KMS-11 (cell line): ENCODE measurements at regions not wholly inside any gene's neighbourhood (a gene's known extent, or its start where the extent isn't known, plus 50 kb on each side); places are given as distances from the start of the nearest gene placed in this dataset.

Experiments used
- H2AFZ ChIP-seq: fragments of 200-600 bp; sonication (generic); 2 replicates; pipeline ENCODE4 v1.6.1; 2016; ENCODE audit warnings: antibody characterized with exemption, mixed run types, low read depth
- H3K27ac ChIP-seq: fragments of 200-600 bp; sonication (generic); 2 replicates; pipeline ENCODE4 v1.6.1; 2016; ENCODE audit warnings: mild to moderate bottlenecking, mixed run types
- H3K27me3 ChIP-seq: fragments of 200-600 bp; sonication (generic); 2 replicates; pipeline ENCODE4 v1.6.1; 2017; ENCODE audit warnings: mild to moderate bottlenecking, low read depth, mixed run types, moderate library complexity; ENCODE audit not compliant: insufficient read depth
- H3K36me3 ChIP-seq: fragments of 200-600 bp; sonication (generic); 2 replicates; pipeline ENCODE4 v1.6.1; 2017; ENCODE audit warnings: mild to moderate bottlenecking, mixed run types; ENCODE audit not compliant: insufficient read depth
- H3K4me1 ChIP-seq: fragments of 200-600 bp; sonication (generic); 2 replicates; pipeline ENCODE4 v1.6.1; 2016; ENCODE audit warnings: mild to moderate bottlenecking, low read depth, mixed run types; ENCODE audit not compliant: poor library complexity, severe bottlenecking
- H3K4me2 ChIP-seq: fragments of 200-600 bp; sonication (generic); 2 replicates; pipeline ENCODE4 v1.7.0; 2016; ENCODE audit warnings: mild to moderate bottlenecking, mixed run types
- H3K4me3 ChIP-seq: fragments of 200-600 bp; sonication (generic); IDR thresholded peaks from 2 replicates; pipeline ENCODE4 v1.6.1; 2017; ENCODE audit warnings: low read depth, low read length, mixed read lengths; ENCODE audit not compliant: insufficient read depth
- H3K79me2 ChIP-seq: fragments of 200-600 bp; sonication (generic); 2 replicates; pipeline ENCODE4 v1.6.1; 2016; ENCODE audit warnings: low read depth, mixed run types; ENCODE audit not compliant: insufficient read depth
- H3K9ac ChIP-seq: fragments of 200-600 bp; sonication (generic); 2 replicates; pipeline ENCODE4 v1.6.1; 2016; ENCODE audit warnings: mild to moderate bottlenecking, mixed run types
- H4K20me1 ChIP-seq: fragments of 200-600 bp; sonication (generic); 2 replicates; pipeline ENCODE4 v1.6.1; 2016; ENCODE audit warnings: mild to moderate bottlenecking, mixed run types; ENCODE audit not compliant: insufficient read depth
- TF ChIP-seq, protein P1 (sequence below): fragments of 200-600 bp; sonication (generic); conservative IDR thresholded peaks from 2 replicates; pipeline ENCODE4 v1.6.1; 2017; ENCODE audit warnings: low read depth, mild to moderate bottlenecking, antibody characterized with exemption, low read length, moderate library complexity, mixed read lengths

DNA sequence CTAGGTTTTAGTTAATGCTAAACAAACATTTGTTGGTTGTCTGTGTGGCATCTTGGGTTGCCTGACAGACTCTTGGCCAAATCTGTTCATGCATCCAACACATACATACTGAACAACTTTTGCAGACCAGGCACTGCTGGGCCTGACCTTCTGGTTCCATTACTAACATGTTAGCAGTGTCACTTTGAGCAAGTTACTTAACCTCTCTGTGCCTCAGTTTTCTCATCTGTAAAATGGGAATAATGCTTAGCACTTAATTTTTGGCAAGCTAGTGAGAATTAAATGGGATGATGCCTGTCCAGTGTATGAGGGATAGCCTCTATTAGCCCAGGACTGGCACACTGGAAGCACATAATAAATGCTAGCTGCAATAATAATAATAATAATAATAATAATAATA lies 169.9 kb downstream of the DHX35 start:
- H3K4me3 ChIP-seq, result no peak overlapping the region
- no peaks in the 10 kb centered on the region for H3K79me2 ChIP-seq
- H2AFZ ChIP-seq, result no peak overlapping the region
- H3K4me1 ChIP-seq, result no peaks in the 10 kb centered on the region
- no peaks in the 10 kb centered on the region for H3K27me3 ChIP-seq
- no peak overlapping the region for H3K27ac ChIP-seq
- no peak overlapping the region for H3K9ac ChIP-seq
- TF ChIP-seq, protein P1, sequence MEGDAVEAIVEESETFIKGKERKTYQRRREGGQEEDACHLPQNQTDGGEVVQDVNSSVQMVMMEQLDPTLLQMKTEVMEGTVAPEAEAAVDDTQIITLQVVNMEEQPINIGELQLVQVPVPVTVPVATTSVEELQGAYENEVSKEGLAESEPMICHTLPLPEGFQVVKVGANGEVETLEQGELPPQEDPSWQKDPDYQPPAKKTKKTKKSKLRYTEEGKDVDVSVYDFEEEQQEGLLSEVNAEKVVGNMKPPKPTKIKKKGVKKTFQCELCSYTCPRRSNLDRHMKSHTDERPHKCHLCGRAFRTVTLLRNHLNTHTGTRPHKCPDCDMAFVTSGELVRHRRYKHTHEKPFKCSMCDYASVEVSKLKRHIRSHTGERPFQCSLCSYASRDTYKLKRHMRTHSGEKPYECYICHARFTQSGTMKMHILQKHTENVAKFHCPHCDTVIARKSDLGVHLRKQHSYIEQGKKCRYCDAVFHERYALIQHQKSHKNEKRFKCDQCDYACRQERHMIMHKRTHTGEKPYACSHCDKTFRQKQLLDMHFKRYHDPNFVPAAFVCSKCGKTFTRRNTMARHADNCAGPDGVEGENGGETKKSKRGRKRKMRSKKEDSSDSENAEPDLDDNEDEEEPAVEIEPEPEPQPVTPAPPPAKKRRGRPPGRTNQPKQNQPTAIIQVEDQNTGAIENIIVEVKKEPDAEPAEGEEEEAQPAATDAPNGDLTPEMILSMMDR, result no peak
- H4K20me1 ChIP-seq, result no peaks in the 10 kb centered on the region
- no peaks in the 10 kb centered on the region for H3K36me3 ChIP-seq
- H3K4me2 ChIP-seq, result no peak overlapping the region

- no peak overlapping the region for H3K9ac ChIP-seq
- no peak overlapping the region for H3K27ac ChIP-seq
- no peaks in the 10 kb centered on the region for H3K4me1 ChIP-seq
- H3K27me3 ChIP-seq, result no peaks in the 10 kb centered on the region
- no peak overlapping the region for H3K4me2 ChIP-seq
- no peaks in the 10 kb centered on the region for H3K36me3 ChIP-seq
- H3K4me3 ChIP-seq, result no peak overlapping the region
- no peaks in the 10 kb centered on the region for H3K79me2 ChIP-seq
- TF ChIP-seq, protein P1, result no peak
- H2AFZ ChIP-seq, result no peak overlapping the region
- H4K20me1 ChIP-seq, result no peaks in the 10 kb centered on the region
These were observed 168.5 kb downstream of the DHX35 start for GRCh38 chr20:39130627-39131026.

GRCh38 chr20:39129523-39129922 lies 167.4 kb downstream of the DHX35 start:
- no peak overlapping the region for H3K4me2 ChIP-seq
- TF ChIP-seq, protein P1, result no peak
- H3K36me3 ChIP-seq, result no peaks in the 10 kb centered on the region
- H2AFZ ChIP-seq, result no peak overlapping the region
- H3K9ac ChIP-seq, result no peak overlapping the region
- H3K4me1 ChIP-seq, result no peaks in the 10 kb centered on the region
- no peaks in the 10 kb centered on the region for H3K79me2 ChIP-seq
- H3K4me3 ChIP-seq, result no peak overlapping the region
- H3K27me3 ChIP-seq, result no peaks in the 10 kb centered on the region
- no peaks in the 10 kb centered on the region for H4K20me1 ChIP-seq
- H3K27ac ChIP-seq, result no peak overlapping the region

- Histone ChIP-seq H3K79me2 (no peaks in the 10 kb centered on the region), H2AFZ (no peak overlapping the region), H4K20me1 (no peaks in the 10 kb centered on the region), H3K9ac (no peak overlapping the region), H3K27me3 (no peaks in the 10 kb centered on the region), H3K36me3 (no peaks in the 10 kb centered on the region), H3K4me2 (no peak overlapping the region), H3K27ac (no peak overlapping the region), H3K4me1 (no peaks in the 10 kb centered on the region), H3K4me3 (no peak overlapping the region)
- TF ChIP-seq, protein P1, result no peak
These were observed 161.9 kb downstream of the DHX35 start for GRCh38 chr20:39124064-39124463.

GRCh38 chr20:39123185-39123557 lies 161.0 kb downstream of the DHX35 start:
- H3K9ac ChIP-seq, result no peak overlapping the region
- H3K4me3 ChIP-seq, result no peak overlapping the region
- H3K4me2 ChIP-seq, result no peak overlapping the region
- no peaks in the 10 kb centered on the region for H3K36me3 ChIP-seq
- H3K79me2 ChIP-seq, result no peaks in the 10 kb centered on the region
- no peak overlapping the region for H3K27ac ChIP-seq
- TF ChIP-seq, protein P1, result no peak
- H3K27me3 ChIP-seq, result no peaks in the 10 kb centered on the region
- no peaks in the 10 kb centered on the region for H4K20me1 ChIP-seq
- no peak overlapping the region for H2AFZ ChIP-seq
- no peaks in the 10 kb centered on the region for H3K4me1 ChIP-seq
